HepG2 (cell line): ENCODE measurements at regions not wholly inside any gene's neighbourhood (a gene's known extent, or its start where the extent isn't known, plus 50 kb on each side); places are given as distances from the start of the nearest gene placed in this dataset.

Experiments
- ATAC-seq: fragments of 200-7000 bp; cut with Tn5 transposase; 3 replicates; pipeline ENCODE4 v1.9.1; 2020; ENCODE audit warnings: mild to moderate bottlenecking, moderate library complexity
- BruUV-seq: library from RNA; stranded (reverse); fragments of 400-500 nt; replicated peaks from 2 replicates; lab custom pipeline; 2021; lab: Mats Ljungman, UMichigan
- CTCF ChIA-PET: fragments of 300-600 bp; formaldehyde crosslinking; extraction: SDS; loops from one replicate; lab custom pipeline; 2021; ENCODE audit warnings: low total read pairs, inconsistent platforms, low intra/inter-chr PET ratio; lab: Yijun Ruan, JAX
- POLR2A ChIA-PET: fragments of 350-600 bp; sonication (Branson Sonifier 250); formaldehyde crosslinking; loops from one replicate; lab custom pipeline; 2020; ENCODE audit warnings: antibody characterized with exemption, inconsistent platforms; lab: Yijun Ruan, JAX
- DNase-seq: peaks from one replicate; pipeline ENCODE4 v3.0.0-alpha.2; 2015; ENCODE audit warnings: low spot score
- FAIRE-seq: peaks from 3 replicates; lab custom pipeline; 2011; peaks lifted over from hg19 to GRCh38; lab: Jason Lieb, UNC
- H2AFZ ChIP-seq: one replicate; pipeline ENCODE4 v1.6.1; 2011; ENCODE audit warnings: low read length, inconsistent platforms
- H3K27ac ChIP-seq: fragments of 300-600 bp; 3 replicates; pipeline ENCODE4 v1.8.0; 2011; ENCODE audit warnings: mixed run types, mild to moderate bottlenecking, mixed read lengths, low read length, inconsistent platforms; ENCODE audit not compliant: insufficient read depth; ENCODE audit errors: extremely low read length
- H3K27me3 ChIP-seq, 2 experiments: fragments of 200-600 bp in 1 of 2; 2 replicates in 1 of 2; 3 replicates in 1 of 2; pipeline versions ENCODE4 v1.6.0 to v1.8.0; 2011; ENCODE audit warnings: low read length in 2 of 2, mild to moderate bottlenecking in 2 of 2, moderate library complexity in 2 of 2, inconsistent platforms in 1 of 2; ENCODE audit not compliant: insufficient read depth in 2 of 2, control insufficient read depth in 1 of 2
- H3K36me3 ChIP-seq, 2 experiments: fragments of 200-600 bp in 1 of 2; replicated peaks in 1 of 2; 2 replicates in 1 of 2; 3 replicates in 1 of 2; pipeline versions ENCODE4 v1.5.1 to v1.8.0; 2011; ENCODE audit warnings: low read length in 2 of 2, inconsistent platforms in 1 of 2; ENCODE audit not compliant: insufficient read depth in 2 of 2, control insufficient read depth in 1 of 2
- H3K4me1 ChIP-seq: 2 replicates; pipeline ENCODE4 v1.5.1; 2012; ENCODE audit warnings: low read length, inconsistent platforms; ENCODE audit not compliant: insufficient read depth
- H3K4me2 ChIP-seq: 2 replicates; pipeline ENCODE4 v1.6.0; 2011; ENCODE audit warnings: low read depth, low read length, inconsistent platforms
- H3K4me3 ChIP-seq, 3 experiments: fragments of 200-600 bp in 1 of 3; sonication (generic), shearing (Covaris generic) in 1 of 3; replicated peaks in 1 of 3; 2 replicates each; pipeline ENCODE4 v1.5.1; 2011 to 2016; ENCODE audit warnings: low read length in 3 of 3, inconsistent platforms in 2 of 3, low read depth in 2 of 3, mild to moderate bottlenecking in 2 of 3, control low read depth in 1 of 3, mixed read lengths in 1 of 3; ENCODE audit not compliant: insufficient read depth in 1 of 3
- H3K79me2 ChIP-seq: one replicate; pipeline ENCODE4 v1.6.1; 2011; ENCODE audit warnings: low read length, inconsistent platforms; ENCODE audit not compliant: insufficient read depth
- H3K9ac ChIP-seq: 2 replicates; pipeline ENCODE4 v1.6.0; 2011; ENCODE audit warnings: mild to moderate bottlenecking, low read depth, low read length, inconsistent platforms; ENCODE audit not compliant: insufficient read depth
- H3K9me3 ChIP-seq: 2 replicates; pipeline ENCODE4 v1.5.1; 2012; ENCODE audit warnings: mild to moderate bottlenecking, low read length
- H4K20me1 ChIP-seq: 2 replicates; pipeline ENCODE4 v1.6.0; 2011; ENCODE audit warnings: inconsistent platforms, mild to moderate bottlenecking, low read length, moderate library complexity; ENCODE audit not compliant: insufficient read depth
- ARNTL ChIP-seq: sonication (generic); formaldehyde crosslinking; IDR thresholded peaks from 2 replicates; pipeline ENCODE4 v1.4.0; 2020; ENCODE audit warnings: mild to moderate bottlenecking, missing genetic modification reagents
- GMEB2 ChIP-seq: IDR thresholded peaks from 2 replicates; pipeline ENCODE4 v1.6.1; 2016; ENCODE audit warnings: missing biosample characterization, missing genetic modification reagents, low read depth
- NFYC ChIP-seq: IDR thresholded peaks from 2 replicates; pipeline ENCODE4 v1.6.1; 2016; ENCODE audit warnings: missing genetic modification reagents, missing compliant biosample characterization
- PAF1 ChIP-seq: IDR thresholded peaks from 2 replicates; pipeline ENCODE4 v1.6.1; 2016; ENCODE audit warnings: missing genetic modification reagents, missing compliant biosample characterization
- PAWR ChIP-seq: sonication (generic); formaldehyde crosslinking; IDR thresholded peaks from 2 replicates; pipeline ENCODE4 v1.4.0; 2020; ENCODE audit warnings: missing genetic modification reagents, mild to moderate bottlenecking, borderline replicate concordance
- PHB2 ChIP-seq: fragments of 450-650 bp; IDR thresholded peaks from 2 replicates; pipeline ENCODE4 v1.6.1; 2018; ENCODE audit not compliant: partially characterized antibody
- POLR2G ChIP-seq: fragments of 200-400 bp; formaldehyde crosslinking; IDR thresholded peaks from 2 replicates; pipeline ENCODE4 v1.6.1; 2018; ENCODE audit warnings: mild to moderate bottlenecking, low read depth, low read length, moderate library complexity
- ZBTB7B ChIP-seq: sonication (generic); formaldehyde crosslinking; IDR thresholded peaks from 2 replicates; pipeline ENCODE4 v1.4.0; 2020; ENCODE audit warnings: missing genetic modification reagents
- ZMAT3 ChIP-seq: sonication (generic); formaldehyde crosslinking; conservative IDR thresholded peaks from 2 replicates; pipeline ENCODE4 v1.7.0; 2021; ENCODE audit warnings: missing genetic modification reagents
- ZNF121 ChIP-seq: sonication (generic); formaldehyde crosslinking; IDR thresholded peaks from 2 replicates; pipeline ENCODE4 v1.5.0; 2020; ENCODE audit warnings: mild to moderate bottlenecking, missing genetic modification reagents
- ZNF639 ChIP-seq: conservative IDR thresholded peaks from 2 replicates; pipeline ENCODE4 v1.6.1; 2018; ENCODE audit warnings: missing genetic modification reagents
- ZNF800 ChIP-seq: sonication (generic); formaldehyde crosslinking; IDR thresholded peaks from 2 replicates; pipeline ENCODE4 v1.4.0; 2020; ENCODE audit warnings: missing genetic modification reagents
- ZNF883 ChIP-seq: sonication (generic); formaldehyde crosslinking; IDR thresholded peaks from 2 replicates; pipeline ENCODE4 v1.5.1; 2020; ENCODE audit warnings: mild to moderate bottlenecking, missing genetic modification reagents; ENCODE audit errors: not compliant biosample characterization
- ZNF891 ChIP-seq: sonication (generic); formaldehyde crosslinking; IDR thresholded peaks from 2 replicates; pipeline ENCODE4 v1.5.0; 2020; ENCODE audit warnings: mild to moderate bottlenecking, missing genetic modification reagents
- ZSCAN20 ChIP-seq: sonication (generic); formaldehyde crosslinking; IDR thresholded peaks from 2 replicates; pipeline ENCODE4 v1.4.0; 2020; ENCODE audit warnings: missing genetic modification reagents, mild to moderate bottlenecking, borderline replicate concordance
- WGBS: methylation state at CpG from one replicate; pipeline ENCODE4 v1.1.6; 2017; ENCODE audit warnings: low lambda C conversion rate; 5-methylcytosine and 5-hydroxymethylcytosine counted together
- in situ Hi-C: cut with HindIII; loops from 2 replicates; pipeline ENCODE4 v1.10.0; 2017; ENCODE audit warnings: low pct_unique_long_range_greater_than_20kb; ENCODE audit not compliant: extremely low pct_ligation_motif_present
- intact Hi-C: fragments of 100-400 bp; cut with micrococcal nuclease; formaldehyde crosslinking; loops from one replicate; pipeline ENCODE4 v1.10.0; 2022; ENCODE audit not compliant: unreplicated experiment

GRCh38 chr21:26389971-26390641, 183.0 kb downstream of the CYYR1 start:
- no peaks in the 10 kb centered on the region for H3K79me2 ChIP-seq
- intact Hi-C loops (no loop called here), in situ Hi-C loops (no loop called here)
- no peaks in the 10 kb centered on the region for H3K36me3 ChIP-seq
- no TSS peak for BruUV-seq
- ATAC-seq (no peak), DNase-seq (no peak), FAIRE-seq (no peak)
- no peaks in the 10 kb centered on the region for H4K20me1 ChIP-seq
- no peaks in the 10 kb centered on the region for H3K4me1 ChIP-seq
- peaks cover 74% of the 10 kb centered on the region for H3K9me3 ChIP-seq
- H3K9ac ChIP-seq = no peak overlapping the region
- no peak overlapping the region for H3K4me3 ChIP-seq
- no peak overlapping the region for H2AFZ ChIP-seq
- no peak overlapping the region for H3K27ac ChIP-seq
- H3K4me2 ChIP-seq = no peak overlapping the region
- H3K27me3 ChIP-seq = no peaks in the 10 kb centered on the region
- ChIA-PET POLR2A (no interaction called here), CTCF (no interaction called here)
- TF ChIP-seq ZNF800 (CRISPR knock-in tag) (no peak), ZSCAN20 (no peak), ARNTL (CRISPR knock-in tag) (no peak), ZMAT3 (CRISPR knock-in tag) (no peak), PHB2 (no peak), ZNF891 (CRISPR knock-in tag) (no peak), ZBTB7B (no peak)
- WGBS = 22% methylated on average over 6 of the region's 6 CpGs

- ATAC-seq = no peak
- intact Hi-C loops = no loop called here
- Histone ChIP-seq H4K20me1 (no peaks in the 10 kb centered on the region), H3K27me3 (no peaks in the 10 kb centered on the region), H3K9ac (no peak overlapping the region), H3K4me1 (no peaks in the 10 kb centered on the region), H3K27ac (no peak overlapping the region), H3K36me3 (no peaks in the 10 kb centered on the region), H3K79me2 (no peaks in the 10 kb centered on the region), H2AFZ (no peak overlapping the region), H3K9me3 (peaks cover 73% of the 10 kb centered on the region), H3K4me2 (no peak overlapping the region), H3K4me3 (no peak overlapping the region)
- WGBS = 6% methylated on average over 1 of the region's 1 CpG
- no peak for FAIRE-seq
- POLR2A ChIA-PET = no interaction called here
- no TSS peak for BruUV-seq
- CTCF ChIA-PET = no interaction called here
- DNase-seq = no peak
- in situ Hi-C loops = no loop called here
- no peak for TF ChIP-seq NFYC (CRISPR knock-in tag)
- no peak for TF ChIP-seq GMEB2
- TF ChIP-seq ZNF883 (CRISPR knock-in tag) = no peak
- no peak for TF ChIP-seq POLR2G
- TF ChIP-seq ZNF639 (CRISPR knock-in tag) = no peak
- TF ChIP-seq PAF1 (CRISPR knock-in tag) = no peak
- TF ChIP-seq PAWR (CRISPR knock-in tag) = no peak
- no peak for TF ChIP-seq ZNF121 (CRISPR knock-in tag)
These were observed 184.3 kb downstream of the CYYR1 start for GRCh38 chr21:26388731-26389231.
